ENCODE measurements at regions not wholly inside any gene's neighbourhood (a gene's known extent, or its start where the extent isn't known, plus 50 kb on each side); places are given as distances from the start of the nearest gene placed in this dataset.
"Not testable (repeated sequence)": the region's sequence is repeated elsewhere in the genome, so short reads cannot be mapped to it uniquely, and the experiment has no call there.

- POLR2A ChIA-PET, result no interaction called here
- Mint-ChIP-seq H3K9me3 (no peaks in the 10 kb centered on the region), H3K36me3 (no peaks in the 10 kb centered on the region), H3K4me1 (peaks cover 1% of the 10 kb centered on the region), H3K4me3 (no peak overlapping the region), H3K27me3 (peaks cover 20% of the 10 kb centered on the region), H3K27ac (no peak overlapping the region)
- no peak for DNase-seq
- no peak for ATAC-seq (ENCODE audit: low read depth)
Observed at GRCh38 chr9:84054341-84055010, 73.9 kb downstream of the RMI1 start.

- no peak for ATAC-seq (ENCODE audit: low read depth)
- Mint-ChIP-seq H3K4me1 (no peaks in the 10 kb centered on the region), H3K27ac (no peak overlapping the region), H3K4me3 (no peak overlapping the region), H3K9me3 (no peaks in the 10 kb centered on the region), H3K27me3 (peaks cover 20% of the 10 kb centered on the region), H3K36me3 (no peaks in the 10 kb centered on the region)
- POLR2A ChIA-PET, result no interaction called here
- DNase-seq, result no peak
Observed at GRCh38 chr9:84057662-84058061, 77.1 kb downstream of the RMI1 start.

GRCh38 chr9:84059936-84060335 lies 79.3 kb downstream of the RMI1 start:
- H3K4me3 Mint-ChIP-seq, result no peak overlapping the region
- H3K9me3 Mint-ChIP-seq, result no peaks in the 10 kb centered on the region
- no peaks in the 10 kb centered on the region for H3K36me3 Mint-ChIP-seq
- DNase-seq, result no peak
- no peak overlapping the region for H3K27ac Mint-ChIP-seq
- ATAC-seq (ENCODE audit: low read depth), result no peak
- no peaks in the 10 kb centered on the region for H3K4me1 Mint-ChIP-seq
- peaks cover 15% of the 10 kb centered on the region for H3K27me3 Mint-ChIP-seq
- POLR2A ChIA-PET, result no interaction called here

- no peaks in the 10 kb centered on the region for H3K4me1 Mint-ChIP-seq
- ATAC-seq (ENCODE audit: low read depth) (no peak), DNase-seq (no peak)
- no peak overlapping the region for H3K27ac Mint-ChIP-seq
- POLR2A ChIA-PET, result no interaction called here
- no peak overlapping the region for H3K4me3 Mint-ChIP-seq
- H3K36me3 Mint-ChIP-seq, result no peaks in the 10 kb centered on the region
- no peaks in the 10 kb centered on the region for H3K9me3 Mint-ChIP-seq
- peaks cover 12% of the 10 kb centered on the region for H3K27me3 Mint-ChIP-seq
Observed at GRCh38 chr9:84061613-84062193, 81.1 kb downstream of the RMI1 start.

- H3K36me3 Mint-ChIP-seq, result no peaks in the 10 kb centered on the region
- H3K4me3 Mint-ChIP-seq, result no peak overlapping the region
- no peaks in the 10 kb centered on the region for H3K9me3 Mint-ChIP-seq
- POLR2A ChIA-PET, result no interaction called here
- no peak for ATAC-seq (ENCODE audit: low read depth)
- no peak for DNase-seq
- H3K27me3 Mint-ChIP-seq, result peaks cover 12% of the 10 kb centered on the region
- H3K4me1 Mint-ChIP-seq, result no peaks in the 10 kb centered on the region
- H3K27ac Mint-ChIP-seq, result no peak overlapping the region
Observed at GRCh38 chr9:84062538-84062937, 81.9 kb downstream of the RMI1 start.

- no peak for ATAC-seq (ENCODE audit: low read depth)
- no peaks in the 10 kb centered on the region for H3K27me3 Mint-ChIP-seq
- no peaks in the 10 kb centered on the region for H3K4me1 Mint-ChIP-seq
- POLR2A ChIA-PET, result no interaction called here
- H3K4me3 Mint-ChIP-seq, result no peak overlapping the region
- DNase-seq, result no peak
- no peaks in the 10 kb centered on the region for H3K36me3 Mint-ChIP-seq
- no peaks in the 10 kb centered on the region for H3K9me3 Mint-ChIP-seq
- H3K27ac Mint-ChIP-seq, result no peak overlapping the region
Observed at GRCh38 chr9:84067821-84068220, 87.2 kb downstream of the RMI1 start.

GRCh38 chr9:84068872-84069271 lies 88.3 kb downstream of the RMI1 start:
- no peak overlapping the region for H3K27ac Mint-ChIP-seq
- H3K4me1 Mint-ChIP-seq, result no peaks in the 10 kb centered on the region
- ATAC-seq (ENCODE audit: low read depth), result no peak
- no peaks in the 10 kb centered on the region for H3K9me3 Mint-ChIP-seq
- POLR2A ChIA-PET, result no interaction called here
- H3K27me3 Mint-ChIP-seq, result no peaks in the 10 kb centered on the region
- H3K4me3 Mint-ChIP-seq, result no peak overlapping the region
- H3K36me3 Mint-ChIP-seq, result no peaks in the 10 kb centered on the region
- no peak for DNase-seq

GRCh38 chr9:84070590-84070989 lies 90.0 kb downstream of the RMI1 start:
- no peak overlapping the region for H3K27ac Mint-ChIP-seq
- no peaks in the 10 kb centered on the region for H3K27me3 Mint-ChIP-seq
- DNase-seq (no peak), ATAC-seq (ENCODE audit: low read depth) (no peak)
- POLR2A ChIA-PET, result no interaction called here
- H3K9me3 Mint-ChIP-seq, result no peaks in the 10 kb centered on the region
- H3K4me1 Mint-ChIP-seq, result no peaks in the 10 kb centered on the region
- no peak overlapping the region for H3K4me3 Mint-ChIP-seq
- H3K36me3 Mint-ChIP-seq, result no peaks in the 10 kb centered on the region

- Mint-ChIP-seq H3K27ac (no peak overlapping the region), H3K36me3 (no peaks in the 10 kb centered on the region), H3K4me1 (no peaks in the 10 kb centered on the region), H3K4me3 (no peak overlapping the region), H3K9me3 (no peaks in the 10 kb centered on the region), H3K27me3 (peaks cover 5% of the 10 kb centered on the region)
- DNase-seq (no peak), ATAC-seq (ENCODE audit: low read depth) (no peak)
- POLR2A ChIA-PET, result no interaction called here
Observed at GRCh38 chr9:84072621-84073180, 92.1 kb downstream of the RMI1 start.

GRCh38 chr9:84075004-84075403 lies 94.4 kb downstream of the RMI1 start:
- no peaks in the 10 kb centered on the region for H3K36me3 Mint-ChIP-seq
- DNase-seq, result no peak
- H3K27ac Mint-ChIP-seq, result no peak overlapping the region
- peaks cover 9% of the 10 kb centered on the region for H3K27me3 Mint-ChIP-seq
- no peaks in the 10 kb centered on the region for H3K9me3 Mint-ChIP-seq
- POLR2A ChIA-PET, result no interaction called here
- no peak for ATAC-seq (ENCODE audit: low read depth)
- no peaks in the 10 kb centered on the region for H3K4me1 Mint-ChIP-seq
- H3K4me3 Mint-ChIP-seq, result no peak overlapping the region

- H3K27ac Mint-ChIP-seq, result no peak overlapping the region
- no peak for DNase-seq
- H3K36me3 Mint-ChIP-seq, result no peaks in the 10 kb centered on the region
- no peak overlapping the region for H3K4me3 Mint-ChIP-seq
- H3K4me1 Mint-ChIP-seq, result no peaks in the 10 kb centered on the region
- H3K27me3 Mint-ChIP-seq, result peaks cover 16% of the 10 kb centered on the region
- POLR2A ChIA-PET, result no interaction called here
- H3K9me3 Mint-ChIP-seq, result no peaks in the 10 kb centered on the region
- no peak for ATAC-seq (ENCODE audit: low read depth)
Observed at GRCh38 chr9:84076384-84076783, 95.8 kb downstream of the RMI1 start.

GRCh38 chr9:84077816-84078215 lies 97.2 kb downstream of the RMI1 start:
- H3K4me3 Mint-ChIP-seq; H3K9me3 Mint-ChIP-seq; H3K27ac Mint-ChIP-seq; DNase-seq; POLR2A ChIA-PET; H3K36me3 Mint-ChIP-seq; ATAC-seq (ENCODE audit: low read depth); H3K4me1 Mint-ChIP-seq: not testable (repeated sequence)
- H3K27me3 Mint-ChIP-seq, result peaks cover 18% of the 10 kb centered on the region

- POLR2A ChIA-PET, result no interaction called here
- Mint-ChIP-seq H3K36me3 (no peaks in the 10 kb centered on the region), H3K27me3 (peaks cover 22% of the 10 kb centered on the region), H3K4me1 (no peaks in the 10 kb centered on the region), H3K9me3 (no peaks in the 10 kb centered on the region), H3K27ac (no peak overlapping the region), H3K4me3 (no peak overlapping the region)
- ATAC-seq (ENCODE audit: low read depth), result no peak
- no peak for DNase-seq
Observed at GRCh38 chr9:84079994-84080393, 99.4 kb downstream of the RMI1 start.

- DNase-seq (no peak), ATAC-seq (ENCODE audit: low read depth) (no peak)
- H3K4me3 Mint-ChIP-seq, result no peak overlapping the region
- POLR2A ChIA-PET, result interaction anchor here (0.6 kb wide), 2 partner anchors 79 to 194 kb away, joined by 3 to 4 read pairs; no protein-coding TSS in a partner anchor
- no peaks in the 10 kb centered on the region for H3K4me1 Mint-ChIP-seq
- H3K27ac Mint-ChIP-seq, result no peak overlapping the region
- H3K27me3 Mint-ChIP-seq, result peaks cover 33% of the 10 kb centered on the region
- H3K36me3 Mint-ChIP-seq, result no peaks in the 10 kb centered on the region
- no peaks in the 10 kb centered on the region for H3K9me3 Mint-ChIP-seq
Observed at GRCh38 chr9:84101964-84102632, 121.5 kb downstream of the RMI1 start.
